ENCODE measurements at regions not wholly inside any gene's neighbourhood (a gene's known extent, or its start where the extent isn't known, plus 50 kb on each side); places are given as distances from the start of the nearest gene placed in this dataset.

DNA sequence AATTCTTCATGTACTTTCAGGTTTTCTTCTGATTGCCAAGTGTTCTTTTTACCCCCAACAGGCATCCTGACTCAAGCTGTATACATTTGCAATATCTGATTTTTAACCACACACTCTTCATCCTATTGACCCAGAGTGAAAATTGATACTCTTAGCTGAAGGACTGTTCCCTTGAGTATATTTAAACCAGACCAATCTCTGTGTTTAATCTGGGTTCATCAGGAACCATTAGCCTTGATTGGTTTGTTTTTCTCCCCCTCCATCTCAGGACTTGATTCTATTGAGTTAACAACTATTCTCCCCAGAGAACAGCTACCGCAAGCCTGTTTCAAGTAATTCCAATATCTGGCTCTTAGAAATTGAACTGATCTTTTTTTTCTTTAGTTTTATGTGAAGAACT, 222.3 kb upstream of the NOVA1 start:
- TF ChIP-seq, protein P1, sequence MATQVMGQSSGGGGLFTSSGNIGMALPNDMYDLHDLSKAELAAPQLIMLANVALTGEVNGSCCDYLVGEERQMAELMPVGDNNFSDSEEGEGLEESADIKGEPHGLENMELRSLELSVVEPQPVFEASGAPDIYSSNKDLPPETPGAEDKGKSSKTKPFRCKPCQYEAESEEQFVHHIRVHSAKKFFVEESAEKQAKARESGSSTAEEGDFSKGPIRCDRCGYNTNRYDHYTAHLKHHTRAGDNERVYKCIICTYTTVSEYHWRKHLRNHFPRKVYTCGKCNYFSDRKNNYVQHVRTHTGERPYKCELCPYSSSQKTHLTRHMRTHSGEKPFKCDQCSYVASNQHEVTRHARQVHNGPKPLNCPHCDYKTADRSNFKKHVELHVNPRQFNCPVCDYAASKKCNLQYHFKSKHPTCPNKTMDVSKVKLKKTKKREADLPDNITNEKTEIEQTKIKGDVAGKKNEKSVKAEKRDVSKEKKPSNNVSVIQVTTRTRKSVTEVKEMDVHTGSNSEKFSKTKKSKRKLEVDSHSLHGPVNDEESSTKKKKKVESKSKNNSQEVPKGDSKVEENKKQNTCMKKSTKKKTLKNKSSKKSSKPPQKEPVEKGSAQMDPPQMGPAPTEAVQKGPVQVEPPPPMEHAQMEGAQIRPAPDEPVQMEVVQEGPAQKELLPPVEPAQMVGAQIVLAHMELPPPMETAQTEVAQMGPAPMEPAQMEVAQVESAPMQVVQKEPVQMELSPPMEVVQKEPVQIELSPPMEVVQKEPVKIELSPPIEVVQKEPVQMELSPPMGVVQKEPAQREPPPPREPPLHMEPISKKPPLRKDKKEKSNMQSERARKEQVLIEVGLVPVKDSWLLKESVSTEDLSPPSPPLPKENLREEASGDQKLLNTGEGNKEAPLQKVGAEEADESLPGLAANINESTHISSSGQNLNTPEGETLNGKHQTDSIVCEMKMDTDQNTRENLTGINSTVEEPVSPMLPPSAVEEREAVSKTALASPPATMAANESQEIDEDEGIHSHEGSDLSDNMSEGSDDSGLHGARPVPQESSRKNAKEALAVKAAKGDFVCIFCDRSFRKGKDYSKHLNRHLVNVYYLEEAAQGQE (IDR thresholded peaks at IDR 0.05; ENCODE audit: low read depth): no peak
- TF ChIP-seq ZBTB7A (IDR thresholded peaks at IDR 0.05; ENCODE audit: low read depth): no peak
- TF ChIP-seq CREB1 (IDR thresholded peaks at IDR 0.05; ENCODE audit: low read depth): no peak
- no peak for TF ChIP-seq EP300 (IDR thresholded peaks at IDR 0.05; ENCODE audit: borderline replicate concordance)
